ENCODE measurements at regions not wholly inside any gene's neighbourhood (a gene's known extent, or its start where the extent isn't known, plus 50 kb on each side); places are given as distances from the start of the nearest gene placed in this dataset.
"Not testable (repeated sequence)": the region's sequence is repeated elsewhere in the genome, so short reads cannot be mapped to it uniquely, and the experiment has no call there.

DNA sequence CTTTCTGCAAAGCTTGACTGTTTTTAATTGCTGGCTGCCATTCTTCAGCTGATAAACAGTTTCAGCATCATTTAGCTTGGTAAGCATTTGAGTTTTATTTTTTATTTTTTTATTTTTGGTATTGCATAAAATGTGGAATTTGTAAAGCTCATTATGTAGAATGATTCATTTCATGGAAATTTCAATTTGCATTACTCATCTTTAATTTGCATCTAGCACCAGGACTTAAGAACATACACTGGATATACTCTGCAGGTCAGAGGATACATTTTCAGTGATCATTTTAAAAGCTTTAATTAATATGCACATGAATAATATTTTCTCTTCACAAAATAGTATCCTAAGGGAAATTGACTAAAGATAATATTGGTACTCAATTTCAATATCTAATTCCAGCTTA, 732.4 kb upstream of the BCHE start:
- no peak for DNase-seq (ENCODE audit: extremely low read depth, low read depth, low spot score)

DNA sequence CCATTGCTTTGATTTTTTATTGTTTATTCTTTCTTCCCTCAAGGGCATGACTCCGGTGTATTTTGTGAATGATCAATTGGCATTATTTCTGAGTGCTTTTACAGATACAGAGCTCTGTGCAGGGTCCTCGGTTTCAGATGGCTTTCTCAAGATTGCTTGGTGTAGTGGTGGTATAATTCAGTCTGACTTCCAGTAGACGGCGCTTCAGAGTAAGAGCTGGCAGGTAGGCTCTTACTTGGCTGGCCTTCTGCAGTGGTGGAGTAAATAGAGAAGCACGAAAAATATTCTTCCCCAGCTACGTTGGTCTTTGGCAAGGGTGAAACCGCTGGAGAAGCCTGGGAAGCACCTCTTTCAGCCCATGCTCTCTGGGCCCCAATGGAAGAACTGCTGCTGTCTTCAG, 723.0 kb upstream of the BCHE start:
- no peak for DNase-seq (ENCODE audit: extremely low read depth, low read depth, low spot score)

DNA sequence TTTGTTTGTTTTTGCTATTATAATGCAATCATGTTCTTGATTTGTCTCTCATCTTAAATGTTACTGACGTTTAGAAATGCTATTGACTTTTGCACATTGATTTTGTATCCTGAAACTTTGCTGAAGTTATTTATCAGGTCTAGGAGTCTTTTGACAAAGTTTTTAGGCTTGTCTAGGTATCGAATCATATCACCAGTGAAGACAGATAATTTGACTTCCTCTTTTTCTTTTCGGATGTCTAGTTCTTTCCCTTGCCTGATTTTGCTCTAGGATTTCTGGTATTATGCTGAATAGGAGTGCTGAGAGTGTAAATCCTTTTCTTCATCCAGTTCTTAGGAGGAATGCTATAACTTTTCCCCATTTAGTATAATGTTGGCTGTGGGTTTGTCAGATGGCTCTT, 719.7 kb upstream of the BCHE start:
- no peak for DNase-seq (ENCODE audit: extremely low read depth, low read depth, low spot score)

DNA sequence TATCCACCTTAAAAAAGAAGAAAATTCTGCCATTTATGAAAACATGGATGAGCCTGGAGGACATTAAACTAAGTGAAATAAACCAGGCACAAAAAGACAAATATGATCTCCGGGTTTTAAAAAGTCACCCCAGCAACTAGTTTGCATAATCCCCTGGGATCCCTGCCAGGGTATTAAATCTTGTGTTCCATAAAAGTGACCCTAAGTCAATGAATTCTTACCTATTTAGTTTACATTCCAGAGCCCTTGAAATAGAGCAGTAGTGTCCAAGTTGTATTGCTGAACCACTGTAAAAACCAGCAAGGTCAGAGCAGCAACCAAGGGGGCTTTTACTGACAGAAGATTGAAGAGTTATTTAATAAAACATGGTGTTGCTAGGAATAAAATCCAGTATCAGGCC, 716.8 kb upstream of the BCHE start:
- DNase-seq (ENCODE audit: extremely low read depth, low read depth, low spot score) = no peak

DNA sequence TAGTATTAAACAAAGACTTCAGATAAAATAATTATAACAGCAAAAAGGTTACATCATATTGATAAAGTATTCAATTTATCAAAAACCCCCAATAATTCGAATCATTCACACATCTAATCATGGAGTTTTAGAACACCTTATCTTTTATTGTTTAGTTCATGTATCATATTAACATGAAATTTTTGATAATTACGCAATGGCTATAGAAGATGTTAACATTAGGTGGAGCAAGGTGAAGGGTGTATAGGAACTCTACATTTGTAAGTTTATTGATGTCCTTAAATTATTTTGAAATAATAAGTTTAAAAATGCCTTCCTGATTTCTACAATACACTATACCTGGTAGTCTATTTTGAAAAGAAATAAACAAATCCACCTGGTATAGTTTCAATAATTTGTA, 696.5 kb upstream of the BCHE start:
- DNase-seq (ENCODE audit: extremely low read depth, low read depth, low spot score) = no peak

DNA sequence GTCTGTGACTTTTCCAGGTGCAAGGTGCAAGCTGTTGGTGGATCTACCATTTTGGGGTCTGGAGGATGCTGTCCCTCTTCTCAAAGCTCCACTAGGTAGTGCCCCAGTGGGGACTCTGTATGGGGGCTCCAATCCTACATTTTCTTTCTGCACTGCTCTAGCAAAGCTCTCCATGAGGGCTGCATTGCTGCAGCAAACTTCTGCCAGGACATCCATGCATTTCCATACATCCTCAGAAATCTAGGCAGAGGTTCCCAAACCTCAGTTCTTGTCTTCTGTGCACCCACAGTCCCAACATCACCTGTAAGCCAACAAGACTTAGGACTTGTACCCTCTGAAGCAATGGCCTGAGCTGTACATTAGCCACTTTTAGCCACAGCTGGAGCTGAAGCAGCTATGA, 694.5 kb upstream of the BCHE start:
- no peak for DNase-seq (ENCODE audit: extremely low read depth, low read depth, low spot score)

DNA sequence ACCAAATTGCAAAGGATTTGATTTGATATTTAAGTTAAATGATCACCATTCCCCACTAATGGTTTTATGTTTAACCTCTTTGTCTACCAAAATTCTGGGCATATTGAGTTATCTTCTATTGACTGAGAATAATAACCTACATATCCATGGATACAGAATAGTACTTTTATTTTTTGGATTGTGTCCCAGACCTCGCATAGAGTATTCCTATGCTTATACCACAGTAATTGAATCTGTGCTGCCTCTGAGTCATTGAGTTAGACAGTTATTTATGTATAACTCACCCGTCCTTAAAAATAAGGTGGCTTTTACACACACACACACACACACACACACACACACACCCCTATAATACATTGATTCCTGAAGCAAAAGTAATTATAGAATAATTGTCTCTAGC, 690.1 kb upstream of the BCHE start:
- DNase-seq (ENCODE audit: extremely low read depth, low read depth, low spot score) = no peak

DNA sequence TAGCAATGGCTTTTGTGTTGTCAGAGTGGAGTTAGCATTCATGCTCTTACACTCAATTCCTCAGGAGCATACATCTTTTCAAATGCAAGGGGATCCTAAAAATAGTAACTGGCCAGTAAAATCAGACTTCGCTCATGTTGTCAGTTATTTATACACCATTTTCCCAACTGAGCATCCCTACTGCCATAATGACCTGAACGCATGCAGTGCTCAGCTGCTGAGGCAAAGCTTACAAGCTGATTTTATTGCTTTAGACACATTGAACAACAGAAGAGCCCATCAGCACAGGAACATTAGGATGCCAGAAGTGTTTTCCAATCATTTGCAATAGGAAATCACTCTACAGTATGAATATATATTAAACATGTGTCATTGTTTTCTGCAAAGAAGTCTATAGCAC, 689.7 kb upstream of the BCHE start:
- DNase-seq (ENCODE audit: extremely low read depth, low read depth, low spot score) = no peak

DNA sequence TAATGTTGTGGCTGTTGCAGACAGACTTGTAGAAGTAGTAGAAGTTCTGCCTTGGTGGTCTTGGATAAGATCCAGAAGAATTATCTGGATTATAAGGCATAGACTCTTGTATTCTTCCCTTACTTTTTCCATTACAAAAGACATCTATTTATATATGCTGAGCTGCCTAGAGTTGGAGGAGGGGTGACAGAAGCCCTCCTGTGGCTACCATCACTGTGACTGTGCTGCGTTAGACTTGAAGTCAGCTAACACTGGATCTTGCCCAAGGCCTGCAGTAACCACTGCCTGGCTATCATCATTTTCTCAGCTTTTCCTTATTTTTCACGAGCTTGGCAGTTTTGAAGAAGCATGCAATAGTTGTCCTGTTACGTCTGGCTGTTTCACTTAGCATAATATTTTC, 684.8 kb upstream of the BCHE start:
- DNase-seq (ENCODE audit: extremely low read depth, low read depth, low spot score) = no peak

DNA sequence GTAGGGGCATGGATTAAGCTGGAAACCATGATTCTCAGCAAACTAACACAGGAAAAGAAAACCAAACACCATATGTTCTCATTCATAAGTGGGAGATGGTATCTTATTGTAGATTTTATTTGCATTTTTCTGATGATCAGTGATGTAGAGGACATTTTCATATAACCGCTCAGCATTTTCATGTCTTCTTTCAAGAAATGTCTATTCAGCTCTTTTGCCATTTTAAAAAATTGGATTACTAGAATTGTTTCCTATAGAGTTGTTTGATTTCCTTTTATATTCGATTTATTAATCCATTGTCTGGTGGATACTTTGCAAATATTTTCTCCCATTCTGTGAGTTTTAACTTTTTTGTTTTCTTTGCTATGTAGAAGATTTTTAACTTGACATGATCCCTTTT, 682.2 kb upstream of the BCHE start:
- no peak for DNase-seq (ENCODE audit: extremely low read depth, low read depth, low spot score)

DNA sequence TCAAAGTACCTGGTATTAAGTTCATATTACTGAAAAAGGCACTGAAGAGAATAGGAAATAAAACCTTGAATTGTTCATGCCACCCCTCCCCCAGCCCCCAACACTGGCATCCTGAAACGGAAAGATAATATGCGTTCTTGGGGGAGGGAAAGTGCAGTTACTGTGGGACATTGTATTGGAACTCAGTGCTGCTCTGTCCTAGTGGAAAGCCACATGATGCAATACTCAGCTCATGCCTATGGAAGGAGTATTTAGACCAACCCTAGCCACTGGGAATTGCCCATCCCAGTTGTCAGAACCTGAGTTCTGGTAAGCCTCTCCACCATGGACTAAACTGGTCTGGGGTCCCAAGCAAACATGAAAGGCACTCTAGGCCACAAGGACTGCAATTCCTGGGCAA, 680.8 kb upstream of the BCHE start:
- no peak for DNase-seq (ENCODE audit: extremely low read depth, low read depth, low spot score)

DNA sequence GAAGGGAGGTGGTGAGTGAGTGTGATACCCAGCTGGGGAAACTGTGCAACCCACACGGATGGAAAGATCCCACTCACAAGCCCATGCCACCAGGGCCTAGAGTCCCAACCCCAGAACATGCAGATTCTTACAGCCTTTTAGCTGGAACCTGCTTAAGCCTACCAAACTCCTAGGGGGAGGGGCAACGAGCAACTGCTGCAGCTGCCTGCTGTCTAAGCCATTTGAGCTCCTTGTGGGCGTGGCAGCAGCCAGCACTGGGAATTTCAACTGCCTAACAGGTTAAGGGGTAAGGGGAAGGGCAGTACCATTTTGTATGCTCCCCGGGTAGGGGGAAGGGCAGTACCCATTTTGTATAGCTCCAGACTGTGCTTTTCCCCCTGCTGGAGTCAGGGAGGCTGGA, 673.2 kb upstream of the BCHE start:
- no peak for DNase-seq (ENCODE audit: extremely low read depth, low read depth, low spot score)

DNA sequence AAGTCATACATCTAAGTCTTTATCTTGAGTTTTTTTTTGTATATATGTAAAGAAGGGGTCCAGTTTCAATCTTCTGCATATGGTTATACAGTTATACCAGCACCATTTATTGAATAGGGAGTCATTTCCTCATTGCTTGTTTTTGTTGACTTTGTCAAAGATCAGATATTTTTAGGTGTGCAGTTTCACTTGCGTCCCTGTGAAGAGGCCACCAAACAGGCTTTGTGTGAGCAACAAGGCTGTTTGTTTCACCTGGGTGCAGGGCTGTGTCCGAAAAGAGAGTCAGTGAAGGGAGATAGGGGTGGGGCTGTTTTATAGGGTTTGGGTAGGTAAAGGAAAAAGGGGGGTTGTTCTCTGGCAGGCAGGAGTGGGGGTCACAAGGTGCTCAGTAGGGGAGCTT, 663.2 kb upstream of the BCHE start:
- DNase-seq (ENCODE audit: extremely low read depth, low read depth, low spot score) = not testable (repeated sequence)

DNA sequence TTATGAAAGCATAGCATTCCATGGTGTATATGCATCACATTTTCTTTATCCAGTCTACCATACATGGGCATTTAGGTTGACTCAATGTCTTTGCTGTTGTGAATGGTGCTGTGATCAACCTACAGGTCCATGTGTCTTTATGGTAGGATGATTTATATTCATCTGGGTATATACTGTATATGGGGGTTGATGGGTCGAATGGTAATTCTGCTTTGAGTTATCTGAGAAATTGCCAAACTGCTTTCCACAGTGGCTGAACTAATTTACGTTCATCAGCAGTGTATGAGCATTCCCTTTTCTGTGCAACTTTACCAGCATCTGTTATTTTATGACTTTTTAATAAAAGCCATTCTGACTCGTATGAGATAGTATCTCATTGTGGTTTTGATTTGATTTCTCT, 662.4 kb upstream of the BCHE start:
- no peak for DNase-seq (ENCODE audit: extremely low read depth, low read depth, low spot score)

DNA sequence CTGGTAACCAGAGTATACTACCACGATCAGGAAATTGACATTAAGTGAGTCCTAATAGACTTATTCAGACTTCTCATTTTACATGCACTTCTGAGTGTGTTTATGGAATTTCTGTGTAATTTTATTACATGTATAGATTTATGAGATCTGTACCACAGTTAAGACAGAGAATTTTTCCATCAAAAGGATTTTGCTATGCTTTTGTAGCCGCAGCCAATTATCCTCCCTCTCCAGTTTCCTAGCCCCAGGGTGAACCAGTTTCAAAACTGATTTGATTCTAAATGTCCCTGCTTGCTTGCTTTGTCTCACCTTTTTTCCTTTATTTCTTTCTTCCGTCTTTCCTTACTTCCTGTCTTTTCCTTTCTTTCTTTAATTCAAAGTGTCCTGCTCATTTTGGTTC, 661.2 kb upstream of the BCHE start:
- no peak for DNase-seq (ENCODE audit: extremely low read depth, low read depth, low spot score)

DNA sequence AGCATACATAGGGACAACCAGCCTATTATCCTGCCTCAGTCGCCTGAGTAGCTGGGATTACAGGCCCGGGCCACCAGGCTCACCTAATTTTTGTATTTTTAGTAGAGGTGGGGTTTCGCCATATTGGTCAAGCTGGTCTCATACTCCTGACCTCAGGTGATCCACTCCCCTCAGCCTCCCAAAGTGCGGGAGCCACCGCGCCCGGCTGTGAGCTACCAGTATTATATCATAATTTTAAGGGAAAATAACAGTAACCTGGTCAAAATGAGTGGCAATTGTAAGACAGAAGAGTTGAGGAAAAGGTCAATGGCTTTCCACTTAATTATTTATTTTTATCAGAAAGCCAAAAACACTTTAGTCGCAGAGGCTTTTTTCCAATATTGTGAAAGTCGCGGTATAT, 652.6 kb upstream of the BCHE start:
- DNase-seq (ENCODE audit: extremely low read depth, low read depth, low spot score) = no peak

DNA sequence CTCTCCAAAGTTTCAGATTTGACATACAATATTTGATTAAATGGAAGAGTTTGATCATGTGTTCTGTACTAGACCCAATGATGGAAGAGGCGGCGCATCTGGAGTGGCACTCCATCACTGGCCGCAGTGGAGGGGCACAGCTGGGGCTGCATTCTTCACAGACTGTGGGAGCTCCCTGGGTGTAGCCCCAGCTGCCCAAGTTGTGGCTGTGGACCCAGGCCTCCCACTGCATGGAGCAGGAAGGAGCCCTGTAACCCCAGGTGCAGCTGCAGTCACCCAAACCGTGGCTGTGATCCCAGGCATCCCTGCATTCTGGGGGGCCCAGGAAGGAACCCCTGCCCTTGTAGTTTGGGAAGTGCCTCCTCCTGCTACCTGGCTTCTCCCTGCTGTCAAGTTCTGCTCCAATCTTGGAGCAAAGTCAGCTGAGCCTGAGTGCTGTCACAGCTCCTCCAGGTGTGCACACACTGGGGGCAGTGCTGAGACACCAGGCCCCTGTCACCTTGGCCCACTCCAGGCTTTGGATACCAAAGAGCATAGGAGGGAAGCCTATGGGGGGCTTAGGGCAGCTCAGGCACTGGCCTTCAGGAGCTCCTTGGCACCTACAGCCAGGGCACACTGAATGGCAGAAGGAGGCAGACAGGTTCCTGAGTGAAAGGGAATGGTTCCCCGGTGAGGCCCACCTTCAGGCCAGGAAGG, 651.9 kb upstream of the BCHE start:
- no peak for DNase-seq (ENCODE audit: extremely low read depth, low read depth, low spot score)

DNA sequence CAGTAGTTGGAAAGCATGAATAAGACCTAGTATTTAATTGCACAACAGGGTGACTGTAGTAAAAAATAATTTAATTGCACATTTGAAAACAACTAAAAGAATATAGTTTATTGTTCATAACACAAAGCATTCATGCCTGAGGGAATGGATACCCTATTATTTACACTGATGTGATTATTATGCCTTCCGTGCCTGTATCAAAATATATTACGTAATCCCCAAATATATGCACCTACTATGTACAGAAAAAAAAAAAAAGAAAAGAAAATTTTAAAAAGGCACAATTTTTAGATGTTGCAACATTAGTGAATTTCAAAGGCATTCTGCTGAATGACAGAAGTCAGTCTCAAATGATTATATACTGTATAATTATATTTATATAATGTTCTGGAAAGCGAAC, 647.2 kb upstream of the BCHE start:
- no peak for DNase-seq (ENCODE audit: extremely low read depth, low read depth, low spot score)

DNA sequence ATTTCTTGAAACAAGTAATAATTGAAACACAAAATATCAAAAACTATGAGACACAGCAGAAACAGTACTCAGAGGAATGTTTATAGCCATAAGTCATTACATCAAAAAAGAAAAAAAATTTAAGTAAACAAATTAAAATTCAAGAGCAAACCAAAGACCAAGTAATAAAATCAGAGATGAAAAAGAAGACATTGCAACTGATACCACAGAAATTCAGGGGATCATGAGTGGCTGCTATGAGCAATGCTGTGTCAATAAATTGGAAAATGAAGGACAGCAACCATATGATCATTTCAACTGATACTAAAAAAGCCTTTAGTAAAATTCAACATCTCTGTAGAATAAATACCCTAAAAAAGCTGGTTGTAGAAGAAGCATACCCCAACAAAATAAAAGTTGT, 644.1 kb upstream of the BCHE start:
- DNase-seq (ENCODE audit: extremely low read depth, low read depth, low spot score) = no peak

DNA sequence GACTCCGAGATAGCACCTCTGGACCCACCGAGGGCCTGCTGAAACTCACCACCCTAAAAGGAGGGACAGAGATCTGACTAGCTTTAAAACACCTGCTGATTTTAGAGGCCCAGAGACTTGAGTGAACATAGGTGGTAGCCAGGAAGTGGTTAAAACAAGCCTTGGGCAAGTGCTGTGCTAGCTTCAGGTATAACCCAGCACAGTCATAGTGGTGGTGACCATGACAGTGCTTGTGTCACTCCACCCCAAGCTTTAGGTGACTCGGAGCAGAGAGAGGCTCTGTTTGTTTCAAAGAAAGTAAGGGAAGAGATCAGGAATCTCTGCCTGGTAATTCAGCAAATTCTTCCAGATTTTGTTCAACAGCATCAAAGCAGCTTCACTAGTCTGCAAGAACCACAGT, 641.1 kb upstream of the BCHE start:
- no peak for DNase-seq (ENCODE audit: extremely low read depth, low read depth, low spot score)

DNA sequence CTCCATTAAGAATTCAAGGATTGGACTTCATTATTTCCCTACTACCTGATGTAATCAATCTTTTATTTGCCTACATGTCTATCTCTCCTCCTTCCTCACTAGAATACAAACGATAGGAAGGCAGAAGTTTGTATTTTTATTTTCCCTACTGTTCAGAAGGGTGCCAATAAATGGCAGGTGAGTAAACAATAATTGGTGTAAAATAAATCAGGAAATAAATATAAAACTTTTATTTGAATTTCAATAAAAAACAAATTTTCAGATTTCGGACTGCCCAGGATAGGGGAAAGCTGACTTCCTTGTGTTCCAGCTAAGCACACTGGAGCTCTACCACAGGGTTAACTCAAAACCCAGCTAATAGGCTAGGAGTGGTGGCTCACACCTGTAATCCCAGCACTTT, 636.3 kb upstream of the BCHE start:
- no peak for DNase-seq (ENCODE audit: extremely low read depth, low read depth, low spot score)

DNA sequence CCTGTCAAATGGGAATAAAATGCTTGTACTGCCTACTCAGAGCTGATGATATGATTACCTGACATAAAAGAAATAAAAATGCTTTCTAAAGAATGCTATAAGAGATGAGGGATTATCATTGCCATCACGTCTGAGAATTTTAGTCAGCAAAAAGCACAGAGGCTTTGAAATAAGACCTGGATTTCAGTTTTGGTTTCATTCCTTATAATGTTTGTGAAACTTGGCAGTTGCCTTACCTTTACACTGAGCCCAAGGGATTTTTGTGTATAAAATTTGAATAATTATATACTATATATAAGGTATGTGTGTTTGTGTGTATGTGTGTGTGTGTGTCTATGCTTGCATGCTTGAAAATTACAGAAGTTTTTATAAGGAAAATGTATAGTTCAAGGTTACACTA, 634.8 kb upstream of the BCHE start:
- no peak for DNase-seq (ENCODE audit: extremely low read depth, low read depth, low spot score)

DNA sequence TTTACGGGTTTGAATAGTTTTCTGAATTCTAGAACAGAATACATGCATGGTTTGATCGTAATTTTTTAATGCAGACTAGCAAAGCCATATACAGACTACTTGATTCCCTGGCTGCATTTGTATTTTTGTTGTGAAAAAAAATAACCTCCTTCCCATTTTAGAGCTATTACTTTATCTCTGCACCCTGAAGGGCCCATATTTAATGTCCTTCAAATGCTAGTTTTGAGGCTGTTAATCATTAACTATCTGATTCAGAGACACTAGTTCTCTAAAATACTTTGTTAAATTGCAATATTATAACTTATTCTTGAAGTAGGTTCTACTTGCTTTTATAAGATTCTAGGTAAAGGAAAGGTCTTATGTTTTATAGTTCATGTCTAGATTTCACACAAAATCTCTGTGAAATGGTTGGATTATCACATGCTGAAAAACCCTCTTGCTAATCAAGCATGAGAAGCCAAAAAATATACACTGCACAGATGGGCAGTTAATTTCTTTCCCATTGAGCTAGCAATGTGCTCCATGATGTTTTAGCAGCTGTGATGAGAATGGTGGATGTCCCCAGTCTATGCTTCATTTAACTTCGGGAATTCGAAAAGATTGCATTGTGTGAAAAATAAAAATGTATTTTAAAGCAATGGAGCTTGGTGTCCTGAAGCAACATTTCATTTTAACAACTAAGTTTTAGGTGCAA, 634.0 kb upstream of the BCHE start:
- DNase-seq (ENCODE audit: extremely low read depth, low read depth, low spot score) = no peak

Measured in glomerular endothelial cell (primary cell).